ENCODE measurements at regions not wholly inside any gene's neighbourhood (a gene's known extent, or its start where the extent isn't known, plus 50 kb on each side); places are given as distances from the start of the nearest gene placed in this dataset.

GRCh38 chr3:40940651-40941050 is 258.7 kb upstream of the CTNNB1 start:
- TF ChIP-seq CTCF (IDR thresholded peaks at IDR 0.05) (no peak), POLR2AphosphoS5 (IDR thresholded peaks at IDR 0.05) (no peak)

Measured in breast epithelium (tissue), 3 donors.